Progenitor cell of endocrine pancreas (in vitro differentiated cells): ENCODE measurements at regions not wholly inside any gene's neighbourhood (a gene's known extent, or its start where the extent isn't known, plus 50 kb on each side); places are given as distances from the start of the nearest gene placed in this dataset. TPM values are rescaled to one million over a fixed set of nuclear protein-coding genes. Genes with fewer than 3 reads are reported as not detected.

Source experiments
- DNase-seq: peaks from one replicate; pipeline ENCODE4 v3.0.0; 2021; ENCODE audit warnings: low spot score; ENCODE audit not compliant: unreplicated experiment
- H3K27ac Mint-ChIP-seq: 2 replicates; pipeline ENCODE4 v1.8.0; 2021; ENCODE audit warnings: mild to moderate bottlenecking, moderate library complexity, mixed read lengths
- H3K27me3 Mint-ChIP-seq: 2 replicates; pipeline ENCODE4 v1.8.0; 2021; ENCODE audit warnings: mixed read lengths
- H3K36me3 Mint-ChIP-seq: 2 replicates; pipeline ENCODE4 v1.8.0; 2022; ENCODE audit warnings: mixed read lengths; ENCODE audit not compliant: insufficient read depth
- H3K4me1 Mint-ChIP-seq: 2 replicates; pipeline ENCODE4 v1.8.0; 2021; ENCODE audit warnings: low read depth, mixed read lengths
- H3K4me3 Mint-ChIP-seq: 2 replicates; pipeline ENCODE4 v1.8.0; 2021; ENCODE audit warnings: low read depth, mild to moderate bottlenecking, moderate library complexity, mixed read lengths
- H3K9me3 Mint-ChIP-seq: 2 replicates; pipeline ENCODE4 v1.8.0; 2021; ENCODE audit warnings: low read depth, mixed read lengths
- CTCF ChIP-seq: fragments of 200-600 bp; sonication (generic); IDR thresholded peaks from one replicate; pipeline ENCODE4 v1.5.0; 2021; ENCODE audit warnings: antibody characterized with exemption, mild to moderate bottlenecking; ENCODE audit not compliant: unreplicated experiment
- microRNA-seq: library from miRNA; unstranded; fragments of <30 nt; microRNA quantifications from one replicate; pipeline ENCODE4 v1.1.0, GENCODE V29; 2020; ENCODE audit warnings: borderline number of aligned reads; ENCODE audit not compliant: unreplicated experiment

GRCh38 chr18:47313901-47314300 is 62.4 kb upstream of the SKOR2 start:
- TF ChIP-seq CTCF: no peak
- Mint-ChIP-seq H3K27me3 (peaks cover 45% of the 10 kb centered on the region), H3K9me3 (no peaks in the 10 kb centered on the region), H3K36me3 (no peaks in the 10 kb centered on the region), H3K4me1 (peaks cover 1% of the 10 kb centered on the region), H3K4me3 (no peak overlapping the region), H3K27ac (no peak overlapping the region)
- DNase-seq: no peak

- Mint-ChIP-seq H3K27me3 (peaks cover 34% of the 10 kb centered on the region), H3K27ac (no peak overlapping the region), H3K4me3 (no peak overlapping the region), H3K4me1 (peaks cover 1% of the 10 kb centered on the region), H3K36me3 (no peaks in the 10 kb centered on the region), H3K9me3 (no peaks in the 10 kb centered on the region)
- TF ChIP-seq CTCF: no peak
- DNase-seq: no peak
These were observed 60.1 kb upstream of the SKOR2 start for GRCh38 chr18:47311585-47311984.

Small RNAs in the stretch of these regions (microRNA-seq; reads per million reads assigned to microRNA genes)
- not detected for gene MIR4527
